Colon (tissue), 2 donors: ENCODE measurements at regions not wholly inside any gene's neighbourhood (a gene's known extent, or its start where the extent isn't known, plus 50 kb on each side); places are given as distances from the start of the nearest gene placed in this dataset.

Experiments
- FAIRE-seq: peaks from 2 replicates; lab custom pipeline; 2012; peaks lifted over from hg19 to GRCh38; lab: Jason Lieb, UNC
- donor health status: control.
- donor health status: control.

GRCh38 chr5:74122175-74122574 lies 496.2 kb downstream of the ARHGEF28 start:
- FAIRE-seq, result no peak

DNA sequence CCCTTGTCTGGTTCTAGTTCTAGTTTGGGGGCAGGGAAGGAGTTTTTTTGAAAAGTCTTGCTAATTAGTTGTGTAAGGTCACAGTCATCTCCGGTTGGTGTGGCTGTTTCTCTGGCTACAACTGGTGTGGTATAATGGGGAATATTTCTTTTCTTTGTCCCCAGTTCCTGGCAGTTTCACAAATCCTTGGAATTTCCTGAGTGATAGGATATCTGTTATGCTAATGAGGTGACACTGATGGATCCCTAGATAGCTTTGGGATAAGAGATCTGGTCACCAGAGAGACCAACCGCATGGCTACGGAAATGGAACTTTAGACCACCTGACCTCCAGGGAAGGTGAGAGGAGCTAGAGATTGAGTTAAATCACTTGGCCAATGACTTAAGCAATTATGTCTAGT lies 494.6 kb downstream of the ARHGEF28 start:
- no peak for FAIRE-seq

- FAIRE-seq, result no peak
Measured at GRCh38 chr5:74118071-74118470, 492.1 kb downstream of the ARHGEF28 start.

DNA sequence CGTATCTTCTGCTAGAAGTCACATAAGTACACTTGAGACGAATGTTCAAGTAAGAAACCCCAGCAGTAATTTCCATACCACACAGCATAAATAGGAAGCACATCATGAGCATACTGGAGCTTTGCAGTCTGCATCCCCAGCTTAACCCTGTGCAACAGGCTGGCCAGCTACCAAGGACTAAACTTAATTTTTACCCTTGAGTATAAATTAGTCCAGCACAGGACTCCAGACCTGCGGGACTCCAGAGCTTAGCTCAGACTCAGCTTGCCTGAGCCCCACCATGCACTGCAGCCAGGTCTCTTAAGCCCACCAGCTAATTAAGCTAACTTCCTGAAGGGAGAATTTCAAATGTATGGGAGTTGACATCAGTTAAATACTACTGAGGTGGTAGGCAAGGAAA lies 491.0 kb downstream of the ARHGEF28 start:
- no peak for FAIRE-seq

DNA sequence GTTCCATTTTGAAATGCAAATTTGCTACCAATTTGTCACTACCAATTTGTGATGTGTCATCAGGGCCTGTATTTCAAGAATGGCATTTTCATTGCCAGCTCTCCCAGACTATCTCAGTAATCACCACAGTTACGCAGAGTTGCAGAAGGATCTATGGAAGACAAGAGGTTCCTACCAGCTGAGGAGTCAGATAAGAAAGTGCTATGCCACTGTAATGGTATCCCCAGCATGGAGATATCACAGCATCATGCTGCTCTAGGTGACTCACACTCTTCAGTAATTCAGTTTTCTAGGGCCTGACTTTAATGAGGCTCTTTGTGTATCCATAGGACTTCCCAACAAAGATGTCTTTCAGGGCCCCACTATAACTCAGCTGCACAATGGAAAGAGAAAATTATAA lies 490.3 kb downstream of the ARHGEF28 start:
- FAIRE-seq, result no peak

GRCh38 chr5:74113927-74114326 lies 487.9 kb downstream of the ARHGEF28 start:
- FAIRE-seq, result no peak

DNA sequence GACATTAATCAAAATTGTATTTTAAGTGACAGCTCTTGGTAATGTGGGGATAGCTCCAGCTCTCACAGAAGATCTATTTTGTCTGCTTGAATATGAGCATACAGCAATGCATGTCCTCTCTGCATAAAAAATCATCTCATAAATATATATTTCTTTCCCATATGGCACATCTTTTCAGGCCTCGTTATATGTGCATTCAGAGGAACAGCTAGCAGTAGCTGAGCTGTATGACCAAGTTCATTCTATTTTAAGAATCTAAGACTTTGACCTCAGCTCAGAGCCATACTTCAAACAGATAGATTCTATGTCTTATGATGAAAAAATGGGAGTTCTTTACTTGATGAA lies 487.2 kb downstream of the ARHGEF28 start:
- FAIRE-seq, result no peak

- no peak for FAIRE-seq
Measured at GRCh38 chr5:74112372-74113195, 486.6 kb downstream of the ARHGEF28 start.

DNA sequence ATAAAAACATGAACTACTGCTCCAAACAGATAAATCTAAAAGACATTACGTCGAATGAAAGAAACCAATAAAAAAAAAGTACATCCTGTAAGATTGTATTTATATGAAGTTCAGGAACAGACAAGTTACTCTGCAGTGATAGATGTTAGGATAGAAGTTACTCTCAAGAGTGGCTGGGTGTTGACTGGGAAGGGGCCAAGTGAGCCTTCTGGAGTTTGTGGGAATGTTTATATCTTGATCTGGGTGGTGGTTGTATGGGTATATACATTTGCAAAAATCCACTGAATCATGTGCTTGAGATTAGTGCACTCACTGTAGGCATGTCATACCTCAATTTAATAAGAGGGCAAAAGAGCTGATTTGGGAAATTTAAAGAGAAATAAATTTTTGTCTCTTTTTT lies 485.8 kb downstream of the ARHGEF28 start:
- no peak for FAIRE-seq

DNA sequence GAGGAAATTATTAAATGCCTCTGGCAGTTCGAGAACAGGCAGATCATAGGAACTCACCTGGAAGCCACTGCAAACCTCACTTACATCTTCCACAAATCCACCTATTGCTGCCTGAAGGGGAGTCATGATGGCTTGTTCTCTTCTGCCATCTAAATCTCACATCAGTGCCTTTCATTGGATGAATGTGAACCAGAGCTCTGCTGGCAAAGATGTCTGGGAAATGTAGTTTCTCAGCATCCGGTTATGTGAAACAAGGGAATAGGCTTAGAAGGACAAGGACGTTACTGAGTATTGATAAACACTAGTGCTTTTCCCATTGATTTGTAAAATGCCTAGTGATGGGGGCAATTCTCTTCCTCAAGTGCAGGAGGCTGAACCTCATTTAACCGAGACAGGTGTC lies 483.3 kb downstream of the ARHGEF28 start:
- FAIRE-seq, result no peak

DNA sequence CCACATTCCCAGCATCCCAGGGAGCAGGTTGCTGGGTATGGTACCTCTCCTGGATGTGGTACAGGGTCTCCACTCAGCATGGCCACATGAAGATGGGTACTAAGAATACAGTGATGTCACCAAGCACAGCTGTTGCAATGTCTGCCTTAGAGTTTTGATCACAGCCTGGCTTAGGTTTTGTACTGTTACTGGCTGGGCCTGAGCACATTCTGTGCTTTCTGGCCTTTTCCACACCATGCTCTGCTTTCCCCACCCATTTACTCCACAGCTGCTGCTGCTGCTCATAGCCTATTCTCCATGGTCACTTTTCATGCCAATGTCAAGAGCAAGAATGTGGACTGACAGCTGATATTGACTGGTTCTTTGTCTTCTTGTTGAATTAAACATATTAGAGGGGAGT lies 481.9 kb downstream of the ARHGEF28 start:
- no peak for FAIRE-seq

- no peak for FAIRE-seq
Measured at GRCh38 chr5:74105126-74105780, 479.3 kb downstream of the ARHGEF28 start.

DNA sequence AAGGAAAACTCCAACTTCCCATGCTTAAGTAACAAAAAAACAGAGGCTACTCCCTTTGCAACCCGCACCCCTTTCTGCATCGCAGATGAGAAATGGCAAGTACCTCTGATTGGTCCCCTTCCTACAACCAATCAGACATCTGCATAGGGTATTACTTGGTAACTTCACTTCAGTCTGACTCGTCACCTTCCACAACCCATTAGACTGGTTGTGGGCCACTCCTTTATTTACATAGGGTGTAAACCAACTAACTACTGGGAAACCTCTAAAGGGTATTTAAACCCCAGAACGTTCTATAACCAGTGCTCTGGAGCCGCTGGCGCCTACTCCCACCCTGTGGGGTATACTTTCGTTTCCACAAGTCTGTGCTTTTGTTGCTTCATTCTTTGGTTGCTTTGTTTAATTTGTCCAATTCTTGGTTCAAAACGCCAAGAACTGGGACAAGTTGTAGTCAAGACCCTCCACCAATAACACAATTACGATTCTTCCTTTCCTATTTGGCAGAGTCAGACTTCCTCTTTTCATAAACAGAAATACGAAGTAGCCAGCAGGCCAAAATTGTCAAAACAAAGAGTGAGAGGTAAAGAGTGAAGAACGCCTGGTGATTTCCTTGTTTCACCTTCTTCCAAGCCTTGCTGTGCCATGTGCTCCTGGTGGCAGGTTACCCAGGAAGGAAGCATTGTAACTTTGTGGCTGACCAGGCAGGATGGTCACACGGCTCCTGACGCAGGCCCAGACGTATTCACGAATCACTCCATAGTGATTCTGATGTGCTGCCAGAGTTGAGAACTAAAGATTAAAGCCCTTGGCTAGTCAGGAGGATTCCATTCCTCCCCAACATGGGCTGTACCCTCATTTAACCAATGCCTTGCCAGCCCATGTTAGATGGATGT lies 477.4 kb downstream of the ARHGEF28 start:
- no peak for FAIRE-seq

DNA sequence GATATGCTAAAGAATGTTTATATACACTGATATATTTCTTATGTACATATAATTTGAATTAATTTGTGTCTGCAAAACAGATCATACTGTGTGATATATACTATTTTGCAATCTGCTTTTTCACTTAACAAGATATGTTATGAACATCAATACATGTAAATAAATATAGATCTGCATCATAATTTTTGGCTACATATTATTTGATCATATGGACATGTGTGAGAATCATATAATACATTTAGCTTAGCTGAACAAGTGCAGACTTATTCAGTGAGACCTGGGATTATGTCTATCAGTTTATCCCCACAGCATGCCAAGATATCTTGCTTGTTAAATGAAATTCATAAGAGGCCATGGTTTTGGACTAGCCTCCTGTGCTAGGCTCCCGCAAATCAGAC lies 474.3 kb downstream of the ARHGEF28 start:
- no peak for FAIRE-seq

DNA sequence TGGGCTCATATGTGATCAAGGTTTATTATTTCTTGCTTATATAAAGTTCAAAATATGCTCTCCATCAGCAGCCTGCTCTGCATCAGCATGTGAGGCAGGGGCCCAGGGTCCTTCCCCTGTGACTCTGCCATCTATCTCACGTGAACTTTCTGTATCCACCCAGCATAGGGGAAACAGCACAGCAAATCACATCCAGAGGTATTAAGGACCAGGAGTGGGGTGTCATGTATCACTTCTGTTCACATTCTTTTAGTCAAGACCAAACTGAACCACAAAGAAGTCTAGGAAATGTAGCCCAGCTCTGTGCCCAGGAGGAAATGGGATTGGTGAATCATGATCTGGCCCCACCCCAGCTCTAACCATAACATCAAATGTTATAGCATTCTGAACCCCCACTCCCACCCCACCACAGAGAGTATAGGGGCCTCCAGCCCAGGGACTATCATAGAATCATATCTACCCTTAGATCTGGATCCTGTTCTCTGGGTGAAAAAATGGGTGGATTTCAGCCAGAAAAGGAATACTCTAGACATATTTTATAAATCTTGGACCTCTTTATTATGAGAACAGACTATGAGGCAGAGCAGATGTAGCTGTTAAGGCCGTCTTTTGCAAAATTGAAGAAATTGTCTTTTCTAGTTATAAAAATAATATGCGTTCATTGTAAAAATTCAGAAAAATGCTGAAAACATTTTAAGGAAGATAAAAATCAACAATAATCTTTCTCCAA lies 473.7 kb downstream of the ARHGEF28 start:
- peak; percentile 18 for FAIRE-seq

DNA sequence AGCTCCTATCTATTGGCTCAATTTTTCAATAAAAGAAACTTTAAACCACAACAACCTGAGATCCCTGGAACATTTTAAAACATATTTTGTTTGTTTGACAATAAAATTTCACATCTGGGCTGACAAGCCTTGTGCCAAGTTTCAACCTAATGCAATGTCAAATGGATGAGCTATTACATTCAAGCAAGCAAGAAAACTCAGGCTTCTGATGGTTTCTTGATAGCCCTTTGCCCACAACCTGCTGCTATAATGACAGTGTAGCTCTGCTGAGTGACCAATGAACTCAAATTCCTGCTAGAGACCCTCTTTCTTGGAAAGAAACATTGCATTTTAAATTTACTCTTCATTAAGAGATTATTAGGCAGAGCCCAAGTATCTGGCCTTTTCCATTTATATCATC lies 472.9 kb downstream of the ARHGEF28 start:
- FAIRE-seq, result no peak

DNA sequence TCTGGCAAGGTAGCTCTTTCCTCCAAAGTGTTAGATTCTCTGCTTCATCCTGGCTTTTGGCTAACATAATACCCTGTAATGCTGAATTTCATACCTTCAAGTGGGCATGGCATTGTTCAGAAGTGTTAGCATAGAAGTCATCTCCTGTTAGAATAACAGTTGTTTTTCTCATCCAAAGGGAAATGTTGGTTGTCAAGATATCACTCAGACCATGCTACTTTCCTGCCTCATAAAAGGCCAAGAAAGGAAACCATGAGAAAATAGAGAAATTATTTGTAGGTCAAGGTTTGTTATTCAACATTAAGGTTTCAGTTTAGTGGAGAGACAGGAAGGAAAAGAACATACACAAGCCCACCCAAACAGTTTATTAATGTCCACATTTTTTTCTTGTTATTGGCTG lies 472.5 kb downstream of the ARHGEF28 start:
- no peak for FAIRE-seq

- no peak for FAIRE-seq
Measured at GRCh38 chr5:74096325-74096724, 470.3 kb downstream of the ARHGEF28 start.

- no peak for FAIRE-seq
Measured at GRCh38 chr5:74095871-74096270, 469.9 kb downstream of the ARHGEF28 start.

- no peak for FAIRE-seq
Measured at GRCh38 chr5:74094782-74095108, 468.7 kb downstream of the ARHGEF28 start.

GRCh38 chr5:74094096-74094781 lies 468.2 kb downstream of the ARHGEF28 start:
- no peak for FAIRE-seq

DNA sequence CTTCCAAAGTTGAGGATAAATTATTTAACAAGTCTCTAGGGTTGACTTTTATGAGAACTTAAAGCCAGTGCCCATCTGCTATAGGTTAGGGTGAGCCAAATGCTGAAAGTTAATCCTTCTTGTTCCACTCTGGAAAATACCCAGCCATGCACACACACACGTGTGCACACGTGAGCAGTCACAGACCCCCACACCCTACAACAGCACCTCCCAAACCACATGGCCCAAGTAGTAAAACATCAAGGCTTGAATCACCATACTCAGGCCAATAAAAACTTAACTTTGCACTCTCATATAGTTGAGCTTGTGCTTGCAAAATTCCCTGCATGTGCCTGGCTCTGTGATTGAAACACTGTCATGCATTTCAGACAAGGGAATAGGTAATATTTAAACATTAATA lies 467.6 kb downstream of the ARHGEF28 start:
- no peak for FAIRE-seq
